ENCODE measurements at regions not wholly inside any gene's neighbourhood (a gene's known extent, or its start where the extent isn't known, plus 50 kb on each side); places are given as distances from the start of the nearest gene placed in this dataset.
A peak's percentile ranks its signal among the peaks of the same experiment; 100 is the strongest.
"Not testable (repeated sequence)": the region's sequence is repeated elsewhere in the genome, so short reads cannot be mapped to it uniquely, and the experiment has no call there.

- DNase-seq (ENCODE audit: extremely low read depth, low read depth) = no peak
Observed at GRCh38 chr13:89502286-89502685, 1831.1 kb downstream of the SLITRK5 start.

- peak; percentile 55 for DNase-seq (ENCODE audit: extremely low read depth, low read depth)
Observed at GRCh38 chr13:89514534-89515312, 1832.8 kb upstream of the MIR17HG start.

- no peak for DNase-seq (ENCODE audit: extremely low read depth, low read depth)
Observed at GRCh38 chr13:89515948-89516347, 1831.5 kb upstream of the MIR17HG start.

GRCh38 chr13:89518289-89519077 is 1829.0 kb upstream of the MIR17HG start:
- DNase-seq (ENCODE audit: extremely low read depth, low read depth) = no peak

- DNase-seq (ENCODE audit: extremely low read depth, low read depth) = no peak
Observed at GRCh38 chr13:89520468-89520867, 1827.0 kb upstream of the MIR17HG start.

- DNase-seq (ENCODE audit: extremely low read depth, low read depth) = not testable (repeated sequence)
Observed at GRCh38 chr13:89521672-89522071, 1825.8 kb upstream of the MIR17HG start.

- DNase-seq (ENCODE audit: extremely low read depth, low read depth) = no peak
Observed at GRCh38 chr13:89541091-89542030, 1806.1 kb upstream of the MIR17HG start.

GRCh38 chr13:89550938-89551337 is 1796.5 kb upstream of the MIR17HG start:
- no peak for DNase-seq (ENCODE audit: extremely low read depth, low read depth)

- DNase-seq (ENCODE audit: extremely low read depth, low read depth) = no peak
Observed at GRCh38 chr13:89554801-89555200, 1792.7 kb upstream of the MIR17HG start.

- no peak for DNase-seq (ENCODE audit: extremely low read depth, low read depth)
Observed at GRCh38 chr13:89565476-89566100, 1781.9 kb upstream of the MIR17HG start.

GRCh38 chr13:89567025-89567424 is 1780.5 kb upstream of the MIR17HG start:
- DNase-seq (ENCODE audit: extremely low read depth, low read depth) = no peak

GRCh38 chr13:89568276-89568675 is 1779.2 kb upstream of the MIR17HG start:
- DNase-seq (ENCODE audit: extremely low read depth, low read depth) = no peak

- no peak for DNase-seq (ENCODE audit: extremely low read depth, low read depth)
Observed at GRCh38 chr13:89568746-89569145, 1778.7 kb upstream of the MIR17HG start.

- no peak for DNase-seq (ENCODE audit: extremely low read depth, low read depth)
Observed at GRCh38 chr13:89571676-89572075, 1775.8 kb upstream of the MIR17HG start.

- DNase-seq (ENCODE audit: extremely low read depth, low read depth) = no peak
Observed at GRCh38 chr13:89574077-89574476, 1773.4 kb upstream of the MIR17HG start.

- DNase-seq (ENCODE audit: extremely low read depth, low read depth) = no peak
Observed at GRCh38 chr13:89577301-89577700, 1770.2 kb upstream of the MIR17HG start.

GRCh38 chr13:89584058-89584620 is 1763.3 kb upstream of the MIR17HG start:
- DNase-seq (ENCODE audit: extremely low read depth, low read depth) = no peak

- DNase-seq (ENCODE audit: extremely low read depth, low read depth) = no peak
Observed at GRCh38 chr13:89602655-89603054, 1744.8 kb upstream of the MIR17HG start.

- DNase-seq (ENCODE audit: extremely low read depth, low read depth) = no peak
Observed at GRCh38 chr13:89603187-89603586, 1744.3 kb upstream of the MIR17HG start.

GRCh38 chr13:89609318-89609717 is 1738.2 kb upstream of the MIR17HG start:
- no peak for DNase-seq (ENCODE audit: extremely low read depth, low read depth)
